Breast epithelium (tissue), 3 donors: ENCODE measurements at regions not wholly inside any gene's neighbourhood (a gene's known extent, or its start where the extent isn't known, plus 50 kb on each side); places are given as distances from the start of the nearest gene placed in this dataset.
"Not testable (repeated sequence)": the region's sequence is repeated elsewhere in the genome, so short reads cannot be mapped to it uniquely, and the experiment has no call there.

ENCODE experiments used
- POLR2A ChIP-seq: fragments of 450-650 bp; IDR thresholded peaks from one replicate; pipeline ENCODE4 v1.6.1; 2016; ENCODE audit warnings: antibody characterized with exemption, mild to moderate bottlenecking, moderate library complexity
- POLR2AphosphoS5 ChIP-seq, 3 donors: sonication (generic); formaldehyde crosslinking; IDR thresholded peaks; one replicate each; pipeline ENCODE4 v1.6.1; 2017; ENCODE audit warnings: antibody characterized with exemption in 3 of 3
- TF ChIP-seq, protein P1 (sequence below), 3 donors: fragments of 450-650 bp; IDR thresholded peaks; one replicate each; pipeline ENCODE4 v1.5.1; 2016 to 2017; ENCODE audit warnings: antibody characterized with exemption in 3 of 3, mild to moderate bottlenecking in 3 of 3, moderate library complexity in 3 of 3

DNA sequence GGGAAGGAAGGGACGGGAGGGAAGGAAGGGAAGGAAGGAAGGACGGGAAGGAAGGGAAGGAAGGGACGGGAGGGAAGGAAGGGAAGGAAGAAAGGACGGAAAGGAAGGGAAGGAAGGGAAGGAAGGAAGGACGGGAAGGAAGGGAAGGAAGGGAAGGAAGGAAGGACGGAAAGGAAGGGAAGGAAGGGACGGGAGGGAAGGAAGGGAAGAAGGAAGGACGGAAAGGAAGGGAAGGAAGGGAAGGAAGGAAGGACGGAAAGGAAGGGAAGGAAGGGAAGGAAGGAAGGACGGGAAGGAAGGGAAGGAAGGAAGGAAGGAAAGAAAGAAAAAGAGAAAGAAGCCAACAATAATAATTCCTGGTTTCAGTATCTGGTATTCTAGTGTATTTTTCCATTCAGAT is 863.8 kb upstream of the WWC1 start:
- TF ChIP-seq, protein P1, sequence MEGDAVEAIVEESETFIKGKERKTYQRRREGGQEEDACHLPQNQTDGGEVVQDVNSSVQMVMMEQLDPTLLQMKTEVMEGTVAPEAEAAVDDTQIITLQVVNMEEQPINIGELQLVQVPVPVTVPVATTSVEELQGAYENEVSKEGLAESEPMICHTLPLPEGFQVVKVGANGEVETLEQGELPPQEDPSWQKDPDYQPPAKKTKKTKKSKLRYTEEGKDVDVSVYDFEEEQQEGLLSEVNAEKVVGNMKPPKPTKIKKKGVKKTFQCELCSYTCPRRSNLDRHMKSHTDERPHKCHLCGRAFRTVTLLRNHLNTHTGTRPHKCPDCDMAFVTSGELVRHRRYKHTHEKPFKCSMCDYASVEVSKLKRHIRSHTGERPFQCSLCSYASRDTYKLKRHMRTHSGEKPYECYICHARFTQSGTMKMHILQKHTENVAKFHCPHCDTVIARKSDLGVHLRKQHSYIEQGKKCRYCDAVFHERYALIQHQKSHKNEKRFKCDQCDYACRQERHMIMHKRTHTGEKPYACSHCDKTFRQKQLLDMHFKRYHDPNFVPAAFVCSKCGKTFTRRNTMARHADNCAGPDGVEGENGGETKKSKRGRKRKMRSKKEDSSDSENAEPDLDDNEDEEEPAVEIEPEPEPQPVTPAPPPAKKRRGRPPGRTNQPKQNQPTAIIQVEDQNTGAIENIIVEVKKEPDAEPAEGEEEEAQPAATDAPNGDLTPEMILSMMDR (IDR thresholded peaks at IDR 0.05) = not testable (repeated sequence)
- TF ChIP-seq POLR2AphosphoS5 (IDR thresholded peaks at IDR 0.05); POLR2A: not testable (repeated sequence)
